HEK293T (cell line): ENCODE measurements at regions not wholly inside any gene's neighbourhood (a gene's known extent, or its start where the extent isn't known, plus 50 kb on each side); places are given as distances from the start of the nearest gene placed in this dataset.

Experiments used
- CTBP1 ChIP-seq: fragments of 450-650 bp; IDR thresholded peaks from 2 replicates; pipeline ENCODE4 v1.6.1; 2016; ENCODE audit warnings: borderline replicate concordance
- ELF4 ChIP-seq: fragments of 450-650 bp; IDR thresholded peaks from 2 replicates; pipeline ENCODE4 v1.6.1; 2017; ENCODE audit warnings: antibody characterized with exemption
- FOXA1 ChIP-seq: fragments of 450-650 bp; IDR thresholded peaks from 2 replicates; pipeline ENCODE4 v1.6.1; 2016; ENCODE audit warnings: mild to moderate bottlenecking
- FOXK2 ChIP-seq: fragments of 450-650 bp; IDR thresholded peaks from 2 replicates; pipeline ENCODE4 v1.6.1; 2016; ENCODE audit warnings: mild to moderate bottlenecking
- FOXM1 ChIP-seq: fragments of 450-650 bp; IDR thresholded peaks from 2 replicates; pipeline ENCODE4 v1.6.1; 2017; ENCODE audit warnings: mild to moderate bottlenecking, borderline replicate concordance
- HDGF ChIP-seq: fragments of 450-650 bp; IDR thresholded peaks from 2 replicates; pipeline ENCODE4 v1.6.1; 2017; ENCODE audit warnings: antibody characterized with exemption, borderline replicate concordance
- LEF1 ChIP-seq: fragments of 450-650 bp; IDR thresholded peaks from 2 replicates; pipeline ENCODE4 v1.6.1; 2017; ENCODE audit warnings: mild to moderate bottlenecking, borderline replicate concordance

GRCh38 chr3:18872466-18872865 is 275.8 kb upstream of the KCNH8 start:
- no peak for TF ChIP-seq FOXA1
- TF ChIP-seq CTBP1: no peak
- TF ChIP-seq FOXM1: no peak
- no peak for TF ChIP-seq LEF1
- TF ChIP-seq ELF4: no peak
- no peak for TF ChIP-seq FOXK2
- TF ChIP-seq HDGF: no peak
